ENCODE measurements at regions not wholly inside any gene's neighbourhood (a gene's known extent, or its start where the extent isn't known, plus 50 kb on each side); places are given as distances from the start of the nearest gene placed in this dataset.

- H3K4me3 ChIP-seq (ENCODE audit: low read depth, low read length): no peak overlapping the region
- DNase-seq (ENCODE audit: low read depth): no peak
- TF ChIP-seq CTCF (IDR thresholded peaks at IDR 0.05; ENCODE audit: insufficient read depth, low read depth, low read length): no peak
These were observed 1194.8 kb upstream of the PIK3C3 start for GRCh38 chr18:40760251-40760650.

- no peak for DNase-seq (ENCODE audit: low read depth)
- no peak for TF ChIP-seq CTCF (IDR thresholded peaks at IDR 0.05; ENCODE audit: insufficient read depth, low read depth, low read length)
- no peak overlapping the region for H3K4me3 ChIP-seq (ENCODE audit: low read depth, low read length)
These were observed 1200.6 kb upstream of the PIK3C3 start for GRCh38 chr18:40754477-40754876.

- no peak overlapping the region for H3K4me3 ChIP-seq (ENCODE audit: low read depth, low read length)
- TF ChIP-seq CTCF (IDR thresholded peaks at IDR 0.05; ENCODE audit: insufficient read depth, low read depth, low read length): no peak
- DNase-seq (ENCODE audit: low read depth): no peak
These were observed 1202.7 kb upstream of the PIK3C3 start for GRCh38 chr18:40752316-40752715.

GRCh38 chr18:40751186-40751585 lies 1203.8 kb upstream of the PIK3C3 start:
- DNase-seq (ENCODE audit: low read depth): no peak
- TF ChIP-seq CTCF (IDR thresholded peaks at IDR 0.05; ENCODE audit: insufficient read depth, low read depth, low read length): no peak
- H3K4me3 ChIP-seq (ENCODE audit: low read depth, low read length): no peak overlapping the region

GRCh38 chr18:40739029-40739428 lies 1216.0 kb upstream of the PIK3C3 start:
- no peak for DNase-seq (ENCODE audit: low read depth)
- no peak overlapping the region for H3K4me3 ChIP-seq (ENCODE audit: low read depth, low read length)
- TF ChIP-seq CTCF (IDR thresholded peaks at IDR 0.05; ENCODE audit: insufficient read depth, low read depth, low read length): no peak

GRCh38 chr18:40738321-40738880 lies 1216.6 kb upstream of the PIK3C3 start:
- TF ChIP-seq CTCF (IDR thresholded peaks at IDR 0.05; ENCODE audit: insufficient read depth, low read depth, low read length): no peak
- DNase-seq (ENCODE audit: low read depth): no peak
- no peak overlapping the region for H3K4me3 ChIP-seq (ENCODE audit: low read depth, low read length)

- no peak for DNase-seq (ENCODE audit: low read depth)
- H3K4me3 ChIP-seq (ENCODE audit: low read depth, low read length): no peak overlapping the region
These were observed 1246.3 kb upstream of the PIK3C3 start for GRCh38 chr18:40708726-40709125.

More at GRCh38 chr18:40708726-40709125, 1246.3 kb upstream of the PIK3C3 start:
- no peak for TF ChIP-seq CTCF (IDR thresholded peaks at IDR 0.05; ENCODE audit: insufficient read depth, low read depth, low read length)

Data from fibroblast of villous mesenchyme (primary cell).